Fibroblast of lung (primary cell): ENCODE measurements at regions not wholly inside any gene's neighbourhood (a gene's known extent, or its start where the extent isn't known, plus 50 kb on each side); places are given as distances from the start of the nearest gene placed in this dataset.

Experiments used
- DNase-seq, 2 donors: peaks; one replicate each; pipeline versions ENCODE4 v3.0.0 to v3.0.0-alpha.2; 2010; ENCODE audit warnings: low read depth in 2 of 2
- H2AFZ ChIP-seq: 2 replicates; pipeline ENCODE4 v1.5.1; 2012; ENCODE audit warnings: low read length, control low read depth, inconsistent platforms
- H3K27ac ChIP-seq: 2 replicates; pipeline ENCODE4 v1.5.1; 2011; ENCODE audit warnings: low read length, control low read depth; ENCODE audit not compliant: insufficient read depth
- H3K27me3 ChIP-seq: 2 replicates; pipeline ENCODE4 v1.5.1; 2011; ENCODE audit warnings: mild to moderate bottlenecking, low read length; ENCODE audit not compliant: control insufficient read depth, insufficient read depth
- H3K36me3 ChIP-seq: 2 replicates; pipeline ENCODE4 v1.5.1; 2011; ENCODE audit warnings: low read length; ENCODE audit not compliant: control insufficient read depth, insufficient read depth
- H3K4me1 ChIP-seq: 2 replicates; pipeline ENCODE4 v1.5.1; 2011; ENCODE audit warnings: low read length; ENCODE audit not compliant: control insufficient read depth, insufficient read depth; ENCODE audit errors: extremely low read depth
- H3K4me2 ChIP-seq: 2 replicates; pipeline ENCODE4 v1.5.1; 2011; ENCODE audit warnings: low read length, control low read depth; ENCODE audit not compliant: insufficient read depth; ENCODE audit errors: extremely low read depth
- H3K4me3 ChIP-seq, 4 experiments: fragments of 200-600 bp in 1 of 4; sonication (generic) in 1 of 4; replicated peaks in 1 of 4; 2 replicates each; pipeline ENCODE4 v1.5.1; 2011 to 2016; ENCODE audit warnings: low read length in 4 of 4, low read depth in 3 of 4, mild to moderate bottlenecking in 3 of 4, control low read depth in 2 of 4, inconsistent platforms in 1 of 4, mixed read lengths in 1 of 4; ENCODE audit not compliant: insufficient read depth in 1 of 4; ENCODE audit errors: control extremely low read depth in 1 of 4
- H3K79me2 ChIP-seq: 2 replicates; pipeline ENCODE4 v1.5.1; 2012; ENCODE audit warnings: mild to moderate bottlenecking, low read length, inconsistent platforms; ENCODE audit not compliant: control insufficient read depth, insufficient read depth
- H3K9ac ChIP-seq: 2 replicates; pipeline ENCODE4 v1.5.1; 2011; ENCODE audit warnings: mild to moderate bottlenecking, low read length, control low read depth; ENCODE audit not compliant: insufficient read depth
- H3K9me3 ChIP-seq: 2 replicates; pipeline ENCODE4 v1.5.1; 2012; ENCODE audit warnings: low read depth, low read length; ENCODE audit not compliant: control insufficient read depth, insufficient read depth
- H4K20me1 ChIP-seq: 2 replicates; pipeline ENCODE4 v1.5.1; 2011; ENCODE audit warnings: low read length; ENCODE audit not compliant: control insufficient read depth, insufficient read depth; ENCODE audit errors: extremely low read depth
- CTCF ChIP-seq, 2 donors: IDR thresholded peaks in 1 of 2; conservative IDR thresholded peaks in 1 of 2; 1 replicate in 1 of 2; 2 replicates in 1 of 2; pipeline ENCODE4 v1.5.1; 2011 to 2012; ENCODE audit warnings: low read length in 2 of 2, control low read depth in 1 of 2, inconsistent platforms in 1 of 2, low read depth in 1 of 2, mild to moderate bottlenecking in 1 of 2
- EZH2 ChIP-seq: IDR thresholded peaks from 2 replicates; pipeline ENCODE4 v1.5.1; 2012; ENCODE audit warnings: low read length, control low read depth, mild to moderate bottlenecking; ENCODE audit errors: missing control alignments

DNA sequence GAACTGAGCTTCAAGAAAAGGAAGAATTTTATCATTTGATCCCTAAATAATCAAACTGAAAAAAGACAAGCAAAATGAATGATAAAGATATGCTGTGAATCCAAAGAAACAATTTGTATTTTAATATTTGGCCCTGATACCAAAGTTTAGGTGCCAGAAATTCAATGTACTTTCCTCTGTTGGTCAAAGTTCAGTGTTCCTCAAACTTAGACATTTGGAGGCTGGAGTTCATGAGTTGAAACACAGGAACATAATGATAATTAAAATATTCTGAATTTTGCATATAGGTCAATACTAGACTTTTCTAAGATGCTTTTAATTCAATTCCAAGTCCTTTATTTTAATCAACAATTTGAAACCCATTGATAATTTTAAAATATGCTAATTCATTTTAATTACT lies 1007.7 kb upstream of the ATXN7L3B start:
- Histone ChIP-seq H3K4me2 (no peak overlapping the region), H3K79me2 (no peaks in the 10 kb centered on the region), H3K36me3 (no peaks in the 10 kb centered on the region), H3K27me3 (no peaks in the 10 kb centered on the region), H4K20me1 (no peaks in the 10 kb centered on the region), H3K27ac (no peak overlapping the region), H3K9ac (no peak overlapping the region), H3K4me3 (no peak overlapping the region), H3K9me3 (no peaks in the 10 kb centered on the region), H2AFZ (no peak overlapping the region), H3K4me1 (no peaks in the 10 kb centered on the region)
- no peak for DNase-seq
- no peak for TF ChIP-seq EZH2
- no peak for TF ChIP-seq CTCF (conservative IDR thresholded peaks at IDR 0.05 in 1 of 2, IDR thresholded peaks at IDR 0.05 in 1 of 2; ENCODE audit: low read depth in 1 of 2, low read length in 2 of 2)

DNA sequence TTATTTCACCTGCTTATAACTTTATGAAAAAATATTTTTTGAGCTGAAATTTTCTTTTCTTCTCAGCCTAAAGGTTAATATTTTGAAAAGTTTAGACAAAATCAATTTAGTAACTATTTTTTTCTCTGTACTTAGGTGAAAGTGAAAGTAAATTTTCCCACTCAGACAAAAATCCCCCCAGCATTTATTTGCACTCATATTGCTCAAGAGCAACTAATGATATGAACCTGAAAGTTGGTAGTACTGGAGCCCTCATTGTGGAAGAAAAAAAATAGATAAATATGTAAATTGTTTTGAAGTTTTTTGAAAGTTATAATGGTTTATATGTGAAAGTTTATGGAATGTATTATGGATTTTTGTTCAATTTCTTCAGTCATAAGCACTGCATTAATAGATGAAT lies 1005.9 kb upstream of the ATXN7L3B start:
- no peaks in the 10 kb centered on the region for H3K27me3 ChIP-seq
- no peaks in the 10 kb centered on the region for H3K4me1 ChIP-seq
- no peaks in the 10 kb centered on the region for H3K36me3 ChIP-seq
- no peak overlapping the region for H3K9ac ChIP-seq
- H2AFZ ChIP-seq: no peak overlapping the region
- H3K4me2 ChIP-seq: no peak overlapping the region
- TF ChIP-seq CTCF (conservative IDR thresholded peaks at IDR 0.05 in 1 of 2, IDR thresholded peaks at IDR 0.05 in 1 of 2; ENCODE audit: low read depth in 1 of 2, low read length in 2 of 2): no peak
- no peak for TF ChIP-seq EZH2
- no peak overlapping the region for H3K4me3 ChIP-seq
- no peak overlapping the region for H3K27ac ChIP-seq
- no peaks in the 10 kb centered on the region for H3K79me2 ChIP-seq
- no peak for DNase-seq
- H4K20me1 ChIP-seq: no peaks in the 10 kb centered on the region
- no peaks in the 10 kb centered on the region for H3K9me3 ChIP-seq

DNA sequence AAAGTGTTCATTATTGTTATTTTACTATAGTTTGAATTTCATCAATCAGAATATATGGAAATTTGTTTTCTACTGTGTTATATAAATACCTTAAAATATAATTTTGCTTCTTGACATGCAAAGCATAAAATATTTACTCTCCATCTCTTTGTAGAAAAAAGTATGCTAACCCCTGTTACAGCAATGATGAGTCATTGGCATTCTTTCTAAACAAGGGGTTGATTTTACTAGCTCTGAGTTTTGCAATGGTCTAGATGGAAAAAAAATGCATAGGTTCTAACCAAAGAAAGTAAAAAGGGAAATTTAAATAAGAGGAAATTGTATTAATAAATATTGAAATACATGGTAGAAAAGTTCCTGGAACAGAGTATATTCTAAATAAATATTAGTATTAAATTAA lies 990.2 kb upstream of the ATXN7L3B start:
- Histone ChIP-seq H3K36me3 (no peaks in the 10 kb centered on the region), H3K4me1 (no peaks in the 10 kb centered on the region), H3K9me3 (no peaks in the 10 kb centered on the region), H3K4me2 (no peak overlapping the region), H3K27ac (no peak overlapping the region), H3K9ac (no peak overlapping the region), H3K79me2 (no peaks in the 10 kb centered on the region), H3K27me3 (no peaks in the 10 kb centered on the region), H2AFZ (no peak overlapping the region), H4K20me1 (no peaks in the 10 kb centered on the region), H3K4me3 (no peak overlapping the region)
- DNase-seq: no peak
- TF ChIP-seq CTCF (conservative IDR thresholded peaks at IDR 0.05 in 1 of 2, IDR thresholded peaks at IDR 0.05 in 1 of 2; ENCODE audit: low read depth in 1 of 2, low read length in 2 of 2): no peak
